Activated CD4-positive, alpha-beta T cell treated with anti-CD3 and anti-CD28 coated beads, Interleukin-2, amount 50 U/mL, for 4 hours (primary cell): ENCODE measurements at regions not wholly inside any gene's neighbourhood (a gene's known extent, or its start where the extent isn't known, plus 50 kb on each side); places are given as distances from the start of the nearest gene placed in this dataset.

Experiments used
- DNase-seq, 2 experiments: peaks; one replicate each; pipeline ENCODE4 v3.0.0-alpha.2; 2020

DNA sequence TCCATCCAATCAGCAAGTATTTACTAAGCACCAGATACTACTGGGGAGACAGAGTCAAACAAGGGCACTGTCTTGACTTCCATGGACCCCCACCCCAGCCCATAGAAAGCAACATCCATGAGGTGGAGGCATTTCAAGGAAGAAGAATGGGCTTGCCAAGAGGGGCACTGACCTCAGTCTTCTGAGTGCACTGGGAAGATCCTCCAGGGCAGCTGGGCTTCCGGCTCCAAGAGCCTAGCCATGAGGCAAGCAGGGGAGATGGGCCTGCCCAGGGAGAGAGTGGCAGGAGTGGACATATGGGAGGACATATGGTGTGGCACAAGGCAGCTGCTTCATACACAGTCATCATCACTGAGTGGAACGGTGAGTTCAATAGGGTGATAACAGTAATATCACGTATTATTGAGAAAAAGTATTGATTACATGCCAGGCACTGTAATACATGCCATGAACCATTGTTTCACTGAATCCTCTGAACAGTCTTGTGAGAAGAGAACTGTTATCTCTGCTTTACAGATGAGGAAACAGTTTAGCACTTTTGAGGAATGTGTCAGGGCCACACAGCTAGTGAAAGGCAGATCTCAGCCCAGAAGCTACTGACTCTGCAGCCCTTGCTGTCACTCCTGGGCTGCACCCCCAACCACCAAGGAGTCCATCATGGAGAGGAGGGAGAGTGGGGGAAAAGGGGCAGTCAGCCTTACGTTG, 331.7 kb upstream of the ZMIZ1 start:
- DNase-seq, result no peak

DNA sequence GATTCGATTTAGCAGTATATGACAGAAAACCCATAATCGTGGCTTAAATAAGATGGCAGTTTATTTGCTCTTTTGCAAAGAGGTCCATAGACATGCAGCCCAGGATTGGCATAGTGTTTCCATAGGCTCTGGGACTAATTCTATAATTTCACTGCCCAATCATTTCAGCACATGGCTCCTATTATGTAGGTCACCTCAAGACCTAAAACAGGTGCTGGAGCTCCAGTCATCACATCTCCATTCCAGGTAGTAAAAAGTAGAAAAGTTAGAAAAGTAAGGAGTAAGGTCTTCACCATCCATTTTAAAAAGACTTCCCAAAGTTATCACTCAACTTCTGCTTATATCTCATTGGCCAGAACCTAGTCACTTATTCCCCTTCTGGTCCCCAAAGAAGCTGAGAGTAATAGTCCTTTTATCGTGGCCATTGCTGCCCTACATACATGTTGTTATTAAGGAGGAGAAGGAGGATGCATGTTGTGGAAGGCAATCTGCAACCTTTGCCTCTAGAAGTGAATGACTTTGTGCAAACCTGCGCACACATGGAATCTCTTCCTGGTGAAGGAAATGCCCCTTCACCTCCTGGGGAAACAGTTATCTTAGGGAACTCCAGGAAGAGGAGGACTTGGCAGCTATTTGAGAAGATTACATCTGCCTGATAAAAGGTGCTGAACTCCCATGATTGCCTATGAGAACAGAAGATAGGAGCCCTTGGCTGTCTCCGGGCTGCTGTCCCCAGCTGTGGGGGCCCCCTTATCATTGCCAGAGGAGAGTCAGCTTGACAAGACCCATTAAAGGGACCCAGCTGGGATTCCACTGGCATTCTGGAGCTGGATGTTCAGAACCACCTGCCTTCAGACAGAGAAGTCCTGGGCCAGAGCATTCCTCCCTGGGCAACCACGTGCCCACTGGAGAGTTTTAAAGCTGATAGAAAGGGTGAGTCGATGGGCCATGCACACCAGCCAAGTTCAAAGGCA, 330.6 kb upstream of the ZMIZ1 start:
- no peak for DNase-seq

DNA sequence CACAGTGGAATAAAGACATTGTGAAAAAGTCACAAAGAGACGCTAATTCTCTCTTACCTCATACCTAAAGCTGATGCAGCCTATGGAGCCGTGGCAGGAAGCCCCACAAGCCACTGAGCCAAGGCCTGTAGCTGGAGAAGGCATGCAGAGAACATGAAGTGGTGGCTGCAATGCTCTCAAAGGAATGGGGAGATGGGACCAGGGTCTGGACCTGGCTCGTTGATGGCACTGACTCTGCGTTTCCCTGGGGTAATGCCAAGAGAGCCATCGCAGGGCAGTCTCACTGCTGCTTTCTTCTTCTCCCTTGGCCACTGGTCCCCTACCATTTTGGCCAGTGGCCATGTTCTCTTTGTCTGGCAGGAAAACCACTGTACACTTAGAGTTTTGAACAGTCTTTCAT, 329.9 kb upstream of the ZMIZ1 start:
- no peak for DNase-seq

DNA sequence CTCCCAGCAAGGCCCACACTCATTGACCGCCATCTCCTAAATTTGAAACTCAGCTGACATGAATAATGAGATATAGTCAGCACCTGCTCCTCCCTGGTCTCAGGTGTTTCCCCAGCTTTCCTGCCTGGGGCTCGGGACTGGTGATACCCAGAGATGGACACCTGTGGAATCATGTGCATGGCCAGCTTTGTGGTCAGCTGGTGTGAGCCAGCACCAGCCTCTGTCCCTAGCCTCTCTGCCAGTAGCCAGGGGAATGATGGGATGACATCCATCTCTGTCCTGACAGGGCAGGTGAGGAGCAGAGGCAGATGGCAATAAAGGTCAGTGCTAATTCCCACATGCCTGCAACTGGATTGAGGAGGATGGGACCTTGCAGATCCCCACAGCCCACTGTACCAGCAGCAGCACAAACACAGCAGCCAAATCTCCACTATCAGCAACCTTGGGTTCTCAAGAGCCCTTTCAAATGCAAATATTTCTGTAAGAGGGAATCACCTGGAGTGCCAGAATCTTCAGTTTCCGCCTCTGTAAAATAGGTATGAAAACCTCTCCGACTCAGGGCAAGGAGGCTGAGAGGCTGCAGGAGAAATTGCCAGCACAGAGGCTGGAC, 329.2 kb upstream of the ZMIZ1 start:
- DNase-seq, result no peak

DNA sequence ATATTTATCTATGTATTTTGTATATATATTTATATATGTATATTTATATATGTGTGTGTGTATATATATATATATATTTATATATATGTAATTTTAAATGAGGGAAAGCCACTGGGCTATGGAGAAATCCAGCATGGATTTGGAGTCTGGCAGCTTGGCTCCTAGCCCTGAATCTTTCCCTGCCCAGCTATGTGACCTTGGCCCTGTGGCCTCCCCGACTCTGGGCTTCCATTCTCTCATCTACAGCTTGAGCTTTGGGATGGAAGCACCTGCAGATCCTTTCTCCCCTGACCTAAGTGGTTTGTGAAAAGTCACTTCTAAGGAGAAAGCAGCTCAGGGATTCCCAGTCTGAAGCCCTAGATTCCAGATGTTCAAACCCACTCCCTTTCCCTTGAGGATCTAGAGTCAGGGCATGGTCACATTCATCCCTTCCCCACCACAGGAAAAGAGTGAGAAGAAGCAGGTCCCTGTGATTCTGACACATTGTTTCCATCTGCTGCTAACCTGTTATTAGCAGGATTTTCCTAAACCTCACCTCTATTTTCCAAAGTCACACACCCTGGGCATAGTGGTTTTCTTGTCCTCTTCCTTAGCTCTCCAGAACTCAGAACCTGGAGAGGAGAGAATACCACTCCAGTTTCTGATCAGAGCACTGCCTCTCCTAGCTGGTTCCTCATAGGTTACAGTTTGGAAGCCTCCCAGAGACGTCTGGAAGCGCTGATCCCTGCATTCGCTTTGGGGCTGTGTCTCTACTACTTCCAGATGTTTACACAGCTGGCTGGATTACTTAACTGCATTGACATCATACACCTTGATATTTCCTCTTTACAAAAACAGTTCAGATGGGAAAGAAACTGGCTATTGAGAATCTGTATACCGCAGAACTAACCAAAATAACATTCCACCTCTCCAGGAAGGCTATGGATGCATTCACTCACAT, 327.5 kb upstream of the ZMIZ1 start:
- DNase-seq, result no peak

DNA sequence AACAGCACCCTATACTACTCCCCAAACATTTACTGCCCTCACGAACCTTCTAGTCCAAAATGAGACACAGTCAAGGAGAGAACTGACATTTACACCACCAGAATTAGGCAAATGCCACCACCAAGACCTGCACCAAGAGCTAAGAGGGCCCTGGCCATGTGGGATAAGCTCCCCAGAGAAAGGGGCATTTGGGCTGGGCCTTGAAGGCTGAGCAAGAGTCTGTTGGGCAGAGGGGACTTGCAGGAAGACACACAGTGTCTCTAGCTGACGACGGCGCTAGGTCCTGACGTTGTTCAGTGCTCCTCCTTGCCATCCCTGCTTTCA, 326.4 kb upstream of the ZMIZ1 start:
- DNase-seq, result no peak

DNA sequence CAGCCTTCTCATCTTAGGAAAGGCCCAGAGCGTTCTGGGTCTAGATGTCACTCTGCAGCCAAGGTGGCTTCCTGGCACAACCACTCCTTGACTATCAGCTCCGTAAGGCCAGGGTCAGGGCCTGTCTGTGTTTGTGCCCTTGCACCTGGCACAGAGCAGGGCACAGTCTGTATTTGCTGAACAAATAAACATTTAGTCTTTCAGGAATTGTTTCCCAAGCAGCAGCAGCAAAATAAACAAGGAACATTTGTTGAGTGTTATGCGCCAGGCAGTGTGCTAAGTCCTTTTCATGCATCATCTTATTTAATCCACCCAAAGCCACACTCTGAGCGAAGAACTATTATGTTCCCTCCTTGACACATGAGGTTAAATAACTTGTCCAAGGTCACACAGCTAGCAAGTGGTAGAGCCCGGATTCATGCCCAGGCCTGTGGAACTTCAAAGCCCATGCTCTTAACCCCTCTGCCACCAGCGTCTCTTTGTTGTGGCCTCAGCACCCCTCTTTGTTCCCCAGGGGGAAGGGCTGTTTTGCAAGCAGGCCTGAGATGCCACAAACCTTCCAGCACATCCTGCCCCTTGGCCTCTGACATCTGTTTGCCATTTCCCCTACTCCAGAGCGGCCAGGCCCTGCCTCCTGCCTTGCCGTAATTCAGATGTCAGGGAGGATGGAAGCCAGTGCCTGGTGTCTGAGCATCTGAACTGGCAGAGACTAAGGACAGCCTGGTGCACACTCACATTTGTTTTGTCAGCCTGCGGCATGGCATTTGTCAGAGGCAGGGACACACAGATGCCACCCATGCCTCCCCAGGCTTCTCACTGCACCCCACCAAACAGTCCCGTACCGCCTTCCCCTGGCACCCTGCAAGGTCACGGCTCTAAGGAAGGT, 325.8 kb upstream of the ZMIZ1 start:
- DNase-seq, result no peak

DNA sequence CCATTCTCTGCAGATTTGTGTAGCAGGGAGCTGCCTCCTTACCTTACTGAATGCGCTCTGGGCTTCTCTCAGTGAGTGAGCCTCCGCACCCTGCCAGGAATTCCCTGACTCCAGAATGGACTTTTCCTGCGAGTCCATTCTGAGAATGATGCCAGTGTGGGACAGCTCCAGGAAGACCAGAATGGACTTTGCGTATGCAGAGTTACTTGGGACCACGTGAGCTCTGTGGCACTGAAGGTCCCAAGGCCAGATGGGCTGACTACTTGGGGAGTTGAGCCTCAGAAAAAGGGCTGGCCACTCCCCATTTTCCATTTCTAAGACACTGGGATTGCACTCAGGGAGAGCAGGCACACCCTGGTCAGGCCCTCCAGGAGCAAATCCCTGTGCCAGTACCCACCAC, 324.7 kb upstream of the ZMIZ1 start:
- DNase-seq, result no peak

DNA sequence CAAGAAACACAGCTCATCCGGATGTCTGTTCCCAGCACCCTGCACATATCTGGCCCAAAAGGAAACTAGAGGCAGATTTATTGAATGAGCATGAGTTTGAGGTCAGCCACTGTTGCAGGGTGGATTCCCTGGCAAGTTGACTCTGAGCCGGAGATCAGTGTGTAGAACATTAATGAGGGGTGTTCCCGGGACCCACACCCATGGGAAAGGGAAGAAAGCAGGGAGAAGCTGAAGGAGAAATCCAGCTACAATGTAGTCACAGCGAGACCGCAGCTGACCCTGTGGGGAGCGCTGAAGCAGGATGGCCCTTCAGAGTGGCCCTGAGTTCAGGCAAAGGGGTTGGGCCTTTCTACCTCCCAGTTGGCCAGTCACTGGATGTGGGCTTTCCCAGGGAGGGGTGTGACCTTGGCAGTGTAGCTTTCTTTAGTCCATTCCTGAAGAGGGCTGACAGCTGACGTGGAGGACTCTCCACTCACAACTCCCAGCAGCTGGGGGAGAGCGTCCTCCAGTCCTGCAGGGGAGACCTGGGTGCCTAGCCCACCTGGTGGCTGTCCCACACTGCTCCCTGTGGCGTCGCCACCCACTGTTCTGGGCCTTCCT, 324.2 kb upstream of the ZMIZ1 start:
- no peak for DNase-seq

DNA sequence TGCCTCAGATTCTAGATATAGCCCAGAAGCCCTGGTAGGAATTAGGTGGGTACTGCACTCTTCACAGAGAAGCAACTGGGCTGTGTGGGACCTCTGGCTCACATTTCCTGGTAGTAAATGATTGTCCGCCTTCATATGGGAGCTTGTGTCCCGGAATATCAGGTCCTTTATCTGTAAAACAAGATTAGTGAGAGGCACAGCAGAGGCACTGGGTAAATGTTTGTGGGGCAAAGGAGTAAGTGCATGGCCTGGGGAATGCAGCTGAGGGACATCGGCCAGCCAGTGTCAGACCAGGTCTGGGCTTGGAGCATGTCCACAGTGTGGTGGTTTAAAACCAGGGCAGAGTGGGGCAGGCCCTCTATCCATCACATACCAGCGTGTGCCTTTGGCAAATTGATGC, 323.3 kb upstream of the ZMIZ1 start:
- no peak for DNase-seq

DNA sequence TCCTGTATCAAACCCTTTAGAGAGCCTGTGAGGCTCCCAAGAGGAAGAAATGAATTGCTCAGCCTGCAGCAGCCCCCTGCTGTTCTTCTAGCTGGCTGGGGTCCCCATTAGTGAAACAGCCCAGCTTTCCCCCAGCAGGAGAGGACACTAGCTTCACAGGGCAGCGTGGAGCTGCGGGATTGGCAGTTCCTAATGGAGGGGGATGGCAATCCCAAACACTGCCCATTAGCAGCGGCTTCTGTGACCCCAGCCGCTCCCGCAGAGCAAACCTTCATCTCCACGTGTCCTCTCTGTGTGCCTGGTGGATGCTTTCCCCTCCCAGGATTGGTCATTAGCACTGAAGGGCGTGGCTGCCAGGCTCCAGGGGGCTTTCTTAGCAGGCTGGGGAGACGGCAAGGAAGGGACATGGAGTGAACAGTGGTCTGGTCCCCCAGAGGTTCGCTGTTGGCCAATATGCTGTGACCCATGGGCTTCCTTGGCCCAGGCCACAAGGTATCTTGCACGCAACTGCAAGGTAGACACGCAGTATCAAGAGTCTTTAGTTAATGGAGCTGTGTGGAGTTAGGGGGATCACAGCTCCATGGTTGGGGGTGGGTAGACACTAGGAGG, 322.5 kb upstream of the ZMIZ1 start:
- DNase-seq, result no peak

DNA sequence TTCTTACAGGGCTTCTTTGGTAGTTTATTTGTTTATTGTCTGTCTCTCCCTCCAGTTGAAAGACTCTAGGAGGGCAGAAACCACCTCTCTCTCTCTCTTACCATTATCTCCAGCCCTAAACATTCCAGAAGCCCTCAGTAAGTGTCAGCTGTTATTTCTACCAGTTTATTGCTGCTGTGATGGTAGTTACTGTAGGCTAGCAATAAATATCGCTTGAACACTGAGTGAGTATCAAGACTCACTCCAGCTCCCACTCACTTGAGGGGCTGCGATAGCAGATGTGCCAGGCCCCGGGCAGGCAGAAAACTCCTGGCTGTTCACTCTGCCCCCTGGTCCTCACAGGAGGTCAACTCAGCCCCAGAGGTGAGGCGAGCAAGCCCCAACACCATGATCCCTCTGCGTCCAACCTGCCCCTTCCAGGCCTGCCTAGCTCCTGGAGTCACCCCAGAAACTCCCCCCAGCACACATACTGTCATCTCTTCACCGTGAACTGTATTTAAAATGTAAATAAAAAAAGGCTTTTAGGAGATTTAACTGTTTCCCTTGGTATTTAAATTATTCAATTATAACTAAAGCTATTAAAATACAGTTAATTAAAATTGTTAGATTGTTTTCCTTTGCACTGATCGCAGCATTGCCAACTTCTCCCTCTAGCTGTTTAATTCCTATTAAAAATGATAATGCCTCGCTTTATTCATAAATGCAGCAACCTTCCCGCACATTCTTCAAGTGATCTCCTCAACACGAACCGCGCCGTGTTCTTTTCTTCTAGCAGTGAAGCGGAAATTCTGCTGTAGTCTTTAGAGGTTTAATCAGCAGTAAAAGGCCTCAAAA, 321.1 kb upstream of the ZMIZ1 start:
- no peak for DNase-seq

DNA sequence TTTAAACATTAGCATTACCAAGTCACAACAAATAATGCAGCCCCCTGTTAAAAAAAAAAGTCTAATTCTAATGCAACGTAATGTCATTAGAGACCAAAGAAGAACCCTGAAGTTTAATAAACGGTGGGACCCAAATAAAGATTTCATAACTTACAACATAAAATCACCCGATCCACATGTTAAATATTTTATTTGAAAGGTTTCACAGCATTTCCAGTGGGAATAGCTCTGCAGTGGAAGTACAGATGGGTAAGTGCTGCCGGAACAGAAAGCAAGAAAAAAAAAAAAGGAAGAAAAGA, 320.6 kb upstream of the ZMIZ1 start:
- DNase-seq, result no peak

DNA sequence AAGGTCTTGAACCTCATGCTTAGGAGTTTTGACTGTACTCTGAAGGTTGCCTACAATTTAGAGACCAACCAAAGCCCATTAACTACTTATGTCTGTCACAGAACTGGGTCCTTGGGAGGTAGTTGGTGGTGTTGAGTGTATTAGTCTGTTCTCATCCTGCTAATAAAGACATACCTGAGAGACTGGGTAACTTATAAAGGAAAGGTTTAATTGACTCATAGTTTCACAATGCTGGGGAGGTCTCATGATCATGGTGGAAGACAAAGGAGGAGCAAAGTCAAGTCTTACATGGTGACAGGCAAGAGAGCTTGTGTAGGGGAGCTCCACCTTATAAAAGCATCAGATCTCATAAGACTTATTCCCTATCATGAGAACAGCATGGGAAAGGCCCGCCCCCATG, 319.6 kb upstream of the ZMIZ1 start:
- DNase-seq, result no peak

DNA sequence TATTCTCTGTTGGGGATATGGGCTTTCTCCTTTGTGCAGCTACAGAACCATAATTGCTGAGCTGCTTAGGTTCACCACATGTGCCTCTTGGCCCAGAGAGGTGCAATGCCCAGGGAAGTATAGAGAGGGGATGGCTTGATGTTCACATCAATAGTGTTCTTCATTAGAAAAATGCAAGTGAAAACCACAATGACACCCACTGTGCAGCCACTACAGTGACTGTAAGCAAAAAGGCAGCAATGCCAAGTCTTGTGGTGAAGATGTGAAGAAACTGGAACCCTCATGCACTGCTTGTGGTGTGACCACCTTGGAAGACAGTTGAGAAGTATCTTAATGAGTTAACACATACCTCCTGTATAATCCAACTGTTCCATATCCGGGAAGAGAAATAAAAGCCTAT, 318.9 kb upstream of the ZMIZ1 start:
- no peak for DNase-seq

DNA sequence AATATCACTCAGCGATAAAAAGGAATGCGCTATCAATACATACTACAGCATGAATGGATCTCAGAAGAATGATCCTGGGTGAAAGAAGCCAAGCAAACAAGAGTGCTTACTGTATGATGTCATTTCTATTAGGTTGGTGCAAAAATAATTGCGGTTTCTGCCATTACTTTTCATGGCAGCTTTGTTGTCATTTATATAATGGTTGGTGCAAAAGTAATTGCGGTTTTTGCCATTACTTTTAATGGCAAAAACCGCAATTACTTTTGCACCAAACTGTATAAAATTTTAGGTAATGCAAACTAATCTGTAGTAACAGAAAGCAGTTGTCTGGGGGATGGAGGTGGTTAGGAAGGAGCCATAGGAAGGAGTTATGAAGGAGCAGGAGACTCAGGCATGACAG, 318.3 kb upstream of the ZMIZ1 start:
- no peak for DNase-seq

DNA sequence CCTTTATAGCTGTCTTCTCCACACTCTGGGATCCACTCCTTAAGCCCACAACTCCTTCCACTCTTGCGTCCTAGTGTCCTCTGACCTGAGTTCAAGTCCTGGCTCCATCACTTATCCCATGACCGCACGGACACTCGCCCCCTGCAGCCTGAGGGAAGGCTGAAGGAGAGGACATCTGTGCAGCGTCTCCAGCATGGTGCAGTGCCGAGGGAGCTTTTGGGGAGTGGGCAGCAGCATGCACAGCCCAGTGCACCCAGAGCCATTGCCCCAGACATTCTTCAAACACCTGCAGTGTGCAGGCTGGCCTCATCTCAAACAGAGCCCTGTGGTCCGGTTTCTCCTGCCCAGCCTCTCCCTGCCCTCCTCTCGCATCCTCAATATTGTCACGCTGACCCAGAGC, 317.1 kb upstream of the ZMIZ1 start:
- DNase-seq, result no peak

DNA sequence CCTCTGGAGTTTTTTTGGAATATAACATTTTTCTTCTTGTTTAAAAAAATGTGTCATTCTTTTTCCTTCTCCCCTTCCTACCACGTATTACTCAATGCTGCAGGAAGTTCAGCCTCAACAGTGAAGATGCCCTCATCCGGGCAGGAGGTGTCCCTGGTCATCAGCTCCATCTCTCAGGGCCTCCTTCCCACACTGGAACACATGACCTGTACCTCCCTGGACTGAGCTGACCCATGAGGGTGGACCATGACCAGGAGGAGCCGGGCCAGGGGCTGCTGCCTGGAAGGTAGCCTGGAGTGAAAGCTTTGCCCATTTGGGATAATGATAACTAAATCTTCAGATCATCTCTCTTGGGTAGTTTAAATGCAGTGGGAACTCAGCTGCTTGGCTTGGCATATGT, 316.5 kb upstream of the ZMIZ1 start:
- no peak for DNase-seq

DNA sequence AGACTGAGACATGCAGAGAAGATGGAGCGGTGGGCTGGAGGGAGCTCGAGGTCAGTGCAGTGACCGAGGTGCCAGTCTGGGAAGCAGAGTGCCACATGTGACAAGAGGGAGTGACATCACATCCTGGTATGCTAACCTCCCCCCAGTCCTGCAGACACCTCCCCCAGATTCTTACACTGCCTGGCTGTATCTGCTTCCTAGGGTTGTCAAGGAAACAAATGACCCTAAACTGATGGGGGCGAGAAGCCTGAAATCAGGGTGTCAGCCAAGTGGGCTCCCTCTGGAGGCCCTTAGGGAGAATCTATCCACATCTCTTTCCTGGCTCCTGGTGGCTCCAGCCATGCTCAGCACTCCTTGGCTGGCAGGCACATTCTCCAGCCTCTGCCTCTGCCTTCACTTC, 316.1 kb upstream of the ZMIZ1 start:
- no peak for DNase-seq
